ENCODE measurements at regions not wholly inside any gene's neighbourhood (a gene's known extent, or its start where the extent isn't known, plus 50 kb on each side); places are given as distances from the start of the nearest gene placed in this dataset.

GRCh38 chr12:128191380-128191779, 75.6 kb upstream of the TMEM132C start:
- no peak for DNase-seq

GRCh38 chr12:128204711-128205110, 62.3 kb upstream of the TMEM132C start:
- no peak for DNase-seq

GRCh38 chr12:128205145-128205544, 61.8 kb upstream of the TMEM132C start:
- no peak for DNase-seq

GRCh38 chr12:128205758-128206157, 61.2 kb upstream of the TMEM132C start:
- DNase-seq, result no peak

All from NCI-H1048 (cell line).